WTC11 (cell line): ENCODE measurements at regions not wholly inside any gene's neighbourhood (a gene's known extent, or its start where the extent isn't known, plus 50 kb on each side); places are given as distances from the start of the nearest gene placed in this dataset.

Source experiments
- ATAC-seq: fragments of 200-7000 bp; cut with Tn5 transposase; 2 replicates; pipeline ENCODE4 v1.10.0; 2021; ENCODE audit warnings: mild to moderate bottlenecking, moderate library complexity
- CTCF ChIA-PET: fragments of 300-600 bp; sonication (Branson Sonifier 250); formaldehyde crosslinking; loops from one replicate; lab custom pipeline; 2021; ENCODE audit warnings: antibody characterized with exemption; lab: Charles Lee
- POLR2A ChIA-PET: fragments of 350-600 bp; sonication (Branson Sonifier 250); formaldehyde crosslinking; loops from one replicate; lab custom pipeline; 2021; ENCODE audit warnings: antibody characterized with exemption; lab: Charles Lee
- DNase-seq: peaks from one replicate; pipeline ENCODE4 v3.0.0; 2021; ENCODE audit warnings: low spot score
- H3K27ac Mint-ChIP-seq: 2 replicates; pipeline ENCODE4 v1.8.0; 2021; ENCODE audit warnings: mixed read lengths
- H3K27me3 Mint-ChIP-seq: 2 replicates; pipeline ENCODE4 v1.8.0; 2021; ENCODE audit warnings: low read depth, mild to moderate bottlenecking, moderate library complexity, mixed read lengths
- H3K36me3 Mint-ChIP-seq: 2 replicates; pipeline ENCODE4 v1.8.0; 2021; ENCODE audit warnings: mixed read lengths
- H3K4me1 Mint-ChIP-seq: 2 replicates; pipeline ENCODE4 v1.8.0; 2022; ENCODE audit warnings: mixed read lengths
- H3K4me3 Mint-ChIP-seq: 2 replicates; pipeline ENCODE4 v1.8.0; 2021; ENCODE audit warnings: mild to moderate bottlenecking, moderate library complexity, mixed read lengths
- H3K9me3 Mint-ChIP-seq: 2 replicates; pipeline ENCODE4 v1.8.0; 2021; ENCODE audit warnings: mixed read lengths
- AR ChIP-seq: fragments of 250-450 bp; sonication (Bioruptor Pico); IDR thresholded peaks from 2 replicates; pipeline ENCODE4 v1.9.0; 2021; ENCODE audit warnings: mild to moderate bottlenecking
- ARID4B ChIP-seq: sonication (generic); formaldehyde crosslinking; IDR thresholded peaks from 2 replicates; pipeline ENCODE4 v1.8.0; 2023; ENCODE audit warnings: missing genetic modification reagents, mild to moderate bottlenecking, borderline replicate concordance
- ATF1 ChIP-seq: sonication (generic); formaldehyde crosslinking; IDR thresholded peaks from 2 replicates; pipeline ENCODE4 v1.8.1; 2023; ENCODE audit warnings: mild to moderate bottlenecking, moderate library complexity, missing genetic modification reagents
- ELF4 ChIP-seq: sonication (generic); formaldehyde crosslinking; IDR thresholded peaks from 2 replicates; pipeline ENCODE4 v1.8.1; 2022; ENCODE audit warnings: low read depth, mild to moderate bottlenecking, moderate library complexity, missing genetic modification reagents
- FOXJ3 ChIP-seq: sonication (generic); formaldehyde crosslinking; IDR thresholded peaks from 2 replicates; pipeline ENCODE4 v1.9.0; 2021; ENCODE audit warnings: missing genetic modification reagents, mild to moderate bottlenecking, borderline replicate concordance
- FOXP1 ChIP-seq: sonication (generic); formaldehyde crosslinking; IDR thresholded peaks from 2 replicates; pipeline ENCODE4 v1.8.0; 2022; ENCODE audit warnings: missing genetic modification reagents, mild to moderate bottlenecking, moderate library complexity, borderline replicate concordance
- GRHL2 ChIP-seq: fragments of 250-450 bp; sonication (Bioruptor Pico); IDR thresholded peaks from 2 replicates; pipeline ENCODE4 v1.8.0; 2022; ENCODE audit warnings: mild to moderate bottlenecking, moderate library complexity; ENCODE audit not compliant: insufficient replicate concordance, severe bottlenecking
- NFATC4 ChIP-seq: fragments of 250-450 bp; sonication (Bioruptor Pico); IDR thresholded peaks from 2 replicates; pipeline ENCODE4 v1.9.0; 2021; ENCODE audit warnings: mild to moderate bottlenecking
- NFE2L1 ChIP-seq: sonication (generic); formaldehyde crosslinking; IDR thresholded peaks from 2 replicates; pipeline ENCODE4 v1.8.1; 2023; ENCODE audit warnings: missing genetic modification reagents
- NR1H2 ChIP-seq: sonication (generic); formaldehyde crosslinking; IDR thresholded peaks from 2 replicates; pipeline ENCODE4 v1.9.0; 2021; ENCODE audit warnings: mild to moderate bottlenecking, moderate library complexity, missing genetic modification reagents
- RELA ChIP-seq: sonication (generic); formaldehyde crosslinking; IDR thresholded peaks from 2 replicates; pipeline ENCODE4 v1.8.1; 2022; ENCODE audit warnings: missing genetic modification reagents, mild to moderate bottlenecking, borderline replicate concordance
- SMAD3 ChIP-seq: sonication (generic); formaldehyde crosslinking; IDR thresholded peaks from 2 replicates; pipeline ENCODE4 v1.8.0; 2022; ENCODE audit warnings: missing genetic modification reagents, mild to moderate bottlenecking, borderline replicate concordance
- SP1 ChIP-seq: sonication (generic); formaldehyde crosslinking; conservative IDR thresholded peaks from 2 replicates; pipeline ENCODE4 v1.8.1; 2022; ENCODE audit warnings: missing genetic modification reagents
- TEAD1 ChIP-seq: sonication (generic); formaldehyde crosslinking; IDR thresholded peaks from 2 replicates; pipeline ENCODE4 v1.8.0; 2022; ENCODE audit warnings: mild to moderate bottlenecking, missing genetic modification reagents
- USF2 ChIP-seq: sonication (generic); formaldehyde crosslinking; IDR thresholded peaks from 2 replicates; pipeline ENCODE4 v1.8.1; 2023; ENCODE audit warnings: mild to moderate bottlenecking, missing genetic modification reagents, moderate library complexity
- ZNF219 ChIP-seq: sonication (generic); formaldehyde crosslinking; IDR thresholded peaks from 2 replicates; pipeline ENCODE4 v1.8.0; 2023; ENCODE audit warnings: missing genetic modification reagents, mild to moderate bottlenecking, borderline replicate concordance
- ZNF232 ChIP-seq: sonication (generic); formaldehyde crosslinking; IDR thresholded peaks from 2 replicates; pipeline ENCODE4 v1.8.0; 2022; ENCODE audit warnings: mild to moderate bottlenecking, missing genetic modification reagents
- ZNF317 ChIP-seq: sonication (generic); formaldehyde crosslinking; IDR thresholded peaks from 2 replicates; pipeline ENCODE4 v1.8.1; 2023; ENCODE audit warnings: low read depth, mild to moderate bottlenecking, moderate library complexity, missing genetic modification reagents, borderline replicate concordance
- ZNF416 ChIP-seq: fragments of 250-450 bp; sonication (Bioruptor Pico); IDR thresholded peaks from 2 replicates; pipeline ENCODE4 v1.9.0; 2021; ENCODE audit warnings: mild to moderate bottlenecking, inconsistent platforms
- ZSCAN18 ChIP-seq: fragments of 250-450 bp; sonication (Bioruptor Pico); IDR thresholded peaks from 2 replicates; pipeline ENCODE4 v2.1.2; 2022; ENCODE audit warnings: mild to moderate bottlenecking, moderate library complexity

GRCh38 chr1:100611086-100611485 is 73.1 kb downstream of the GPR88 start:
- DNase-seq (no peak), ATAC-seq (no peak)
- no peak overlapping the region for H3K4me3 Mint-ChIP-seq
- no peaks in the 10 kb centered on the region for H3K9me3 Mint-ChIP-seq
- TF ChIP-seq ZNF317 (CRISPR knock-in tag) (no peak), ZSCAN18 (no peak), ZNF232 (CRISPR knock-in tag) (no peak), SP1 (no peak), NR1H2 (no peak), FOXJ3 (CRISPR knock-in tag) (no peak)
- ChIA-PET POLR2A (no interaction called here), CTCF (interaction anchor here (0.8 kb wide), 1 partner anchor 148 kb away, joined by 3 read pairs; no protein-coding TSS in a partner anchor)
- H3K4me1 Mint-ChIP-seq = no peaks in the 10 kb centered on the region
- no peak overlapping the region for H3K27ac Mint-ChIP-seq
- H3K36me3 Mint-ChIP-seq = no peaks in the 10 kb centered on the region
- H3K27me3 Mint-ChIP-seq = no peaks in the 10 kb centered on the region; the same call in 1 of the 2 replicates

GRCh38 chr1:100612540-100612939 is 74.6 kb downstream of the GPR88 start:
- ChIA-PET POLR2A (no interaction called here), CTCF (no interaction called here)
- ATAC-seq = no peak
- Mint-ChIP-seq H3K27me3 (no peaks in the 10 kb centered on the region), H3K4me3 (no peak overlapping the region), H3K36me3 (no peaks in the 10 kb centered on the region), H3K4me1 (no peaks in the 10 kb centered on the region), H3K27ac (no peak overlapping the region), H3K9me3 (no peaks in the 10 kb centered on the region)
- TF ChIP-seq ZNF416 (no peak), SMAD3 (CRISPR knock-in tag) (no peak), AR (no peak), ELF4 (CRISPR knock-in tag) (no peak), ATF1 (CRISPR knock-in tag) (no peak), NFATC4 (CRISPR knock-in tag) (no peak), NFE2L1 (CRISPR knock-in tag) (no peak), TEAD1 (CRISPR knock-in tag) (no peak), GRHL2 (CRISPR knock-in tag) (no peak), FOXP1 (CRISPR knock-in tag) (no peak), ARID4B (CRISPR knock-in tag) (no peak), USF2 (no peak), RELA (no peak), ZNF219 (CRISPR knock-in tag) (no peak)
- DNase-seq = no peak
